HG03108 (cell line): ENCODE measurements at regions not wholly inside any gene's neighbourhood (a gene's known extent, or its start where the extent isn't known, plus 50 kb on each side); places are given as distances from the start of the nearest gene placed in this dataset.

Source experiments
- ATAC-seq: cut with Tn5 transposase; IDR thresholded peaks from one replicate; pipeline ENCODE4 v1.9.1; 2021; ENCODE audit warnings: moderate library complexity; ENCODE audit not compliant: unreplicated experiment

GRCh38 chr2:236848501-236848900 is 237.2 kb upstream of the COPS8 start:
- no peak for ATAC-seq

DNA sequence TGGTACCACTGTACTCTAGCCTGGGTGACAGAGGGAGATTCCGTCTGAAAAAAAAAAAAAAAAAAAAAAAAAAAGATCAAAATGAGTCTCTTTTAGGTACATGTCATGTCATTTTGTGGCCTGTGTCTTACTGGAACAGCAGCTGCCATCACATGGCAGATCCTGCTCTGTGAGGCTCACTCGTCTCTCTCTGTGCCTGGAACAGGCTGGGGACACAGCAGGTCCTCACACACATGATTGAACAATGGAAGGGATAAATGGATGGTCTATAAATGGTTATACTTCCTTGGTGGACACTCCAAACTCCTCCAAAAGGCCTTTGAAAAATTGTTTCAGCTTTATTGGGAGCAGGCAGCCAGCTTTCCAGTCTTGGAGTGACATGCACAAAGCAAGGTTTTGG is 236.2 kb upstream of the COPS8 start:
- no peak for ATAC-seq

DNA sequence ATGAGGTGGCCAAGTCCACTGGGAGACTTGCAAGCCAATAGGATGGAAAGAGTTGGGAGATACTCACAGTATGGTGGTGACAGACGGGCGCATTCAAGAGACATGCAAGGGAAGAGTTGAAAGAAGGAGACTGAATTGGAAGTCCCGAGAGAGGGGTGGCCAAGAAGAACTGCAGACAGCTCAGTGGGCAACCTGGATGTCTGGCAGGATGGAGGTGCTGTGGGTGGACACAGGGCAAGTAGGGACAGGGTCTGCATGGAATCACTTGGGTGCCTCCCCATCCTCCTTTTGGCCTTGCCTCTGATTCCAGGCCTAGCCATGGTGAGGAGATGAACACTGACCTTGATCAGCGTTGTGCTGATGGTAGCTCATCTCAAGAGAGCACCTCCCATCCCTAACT is 235.7 kb upstream of the COPS8 start:
- no peak for ATAC-seq

DNA sequence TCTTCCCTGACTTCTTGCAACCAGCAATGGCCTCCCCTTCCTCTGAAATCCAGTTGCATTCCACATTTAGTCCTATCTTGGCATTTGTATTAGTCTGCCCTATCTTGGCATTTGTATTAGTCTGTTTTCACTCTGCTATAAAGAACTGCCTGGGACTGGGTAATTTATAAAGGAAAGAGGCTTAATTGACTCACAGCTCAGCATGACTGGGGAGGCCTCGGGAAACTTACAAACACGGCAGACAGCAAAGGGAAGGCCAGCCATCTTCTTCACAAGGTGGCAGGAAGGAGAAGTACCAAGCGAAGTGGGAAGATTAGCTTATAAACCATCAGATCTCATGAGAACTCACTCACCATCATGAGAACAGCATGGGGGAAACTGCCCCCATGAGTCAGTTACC is 234.5 kb upstream of the COPS8 start:
- ATAC-seq = no peak

DNA sequence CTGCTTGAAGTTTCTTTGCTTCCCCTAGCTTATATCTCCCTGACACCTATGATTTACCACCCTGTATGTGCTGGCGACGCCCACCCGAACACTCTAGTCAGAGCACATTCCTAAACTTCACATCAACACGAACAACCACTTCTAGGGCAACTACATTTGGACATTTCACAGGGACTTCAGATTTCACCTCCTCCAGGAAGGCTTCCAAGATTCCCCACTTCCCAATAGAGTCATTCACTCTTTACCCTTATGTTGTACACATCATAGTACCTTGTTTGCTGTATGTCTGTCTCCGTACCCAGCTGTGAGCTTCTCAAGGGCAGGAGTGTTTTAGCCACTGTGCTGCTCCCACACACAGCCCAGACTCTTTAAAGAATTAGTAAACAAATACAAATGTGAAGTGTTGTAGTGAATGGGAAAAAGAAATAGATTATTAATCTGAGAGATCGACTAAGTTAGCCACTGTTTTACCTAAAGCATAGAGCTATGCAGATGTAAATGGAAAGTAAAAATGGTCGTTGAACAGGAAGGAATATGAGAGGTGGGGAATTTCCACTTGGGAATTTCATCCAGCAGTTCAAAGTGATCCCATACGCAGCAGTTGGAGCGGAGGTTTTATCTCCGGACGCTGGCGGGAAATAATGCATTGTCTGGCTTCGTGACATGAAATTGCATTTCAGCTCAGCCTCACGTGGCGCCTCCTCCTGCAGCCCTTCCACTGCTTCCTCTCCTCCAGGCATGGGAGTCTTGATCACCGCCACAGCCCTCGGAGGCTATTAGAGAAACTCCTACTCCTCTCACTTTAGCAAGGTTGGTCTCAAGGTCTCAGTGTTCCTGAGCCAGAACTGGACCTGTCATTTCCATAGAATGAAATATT is 233.4 kb upstream of the COPS8 start:
- no peak for ATAC-seq

- no peak for ATAC-seq
These were observed 232.7 kb upstream of the COPS8 start for GRCh38 chr2:236852977-236853374.

GRCh38 chr2:236853585-236854051 is 232.1 kb upstream of the COPS8 start:
- ATAC-seq = no peak

DNA sequence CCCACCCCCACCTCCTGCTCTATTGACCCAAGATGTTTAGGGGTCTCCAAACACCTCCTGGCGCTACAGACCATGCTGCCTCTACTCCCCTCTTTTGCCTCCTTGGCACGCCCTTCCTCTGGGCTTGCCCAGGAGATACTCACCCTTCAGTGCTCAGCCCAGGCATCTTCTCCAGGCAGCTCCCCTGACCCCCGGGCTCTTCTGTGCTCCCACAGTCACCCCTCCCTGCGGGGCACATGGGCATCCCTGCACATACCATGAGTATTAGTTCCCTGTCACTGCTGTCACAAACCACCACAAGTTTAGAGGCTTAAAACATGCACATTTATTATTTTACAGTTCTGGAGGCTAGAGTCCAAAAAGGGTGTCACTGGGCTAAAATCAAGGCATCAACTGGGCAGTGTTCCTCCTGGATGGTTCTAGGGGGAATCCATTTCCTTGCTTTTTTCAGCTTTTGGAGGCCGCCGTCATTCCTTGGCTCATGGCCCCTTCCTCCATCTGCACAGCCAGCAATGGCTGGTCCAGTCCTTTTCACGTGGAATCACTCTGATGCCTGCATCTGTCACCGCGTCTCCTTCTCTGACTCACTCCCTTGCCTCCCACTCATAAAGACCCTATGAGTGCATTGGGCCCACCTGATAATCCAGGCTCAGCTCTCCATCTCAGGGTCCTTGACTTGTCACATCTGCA is 230.4 kb upstream of the COPS8 start:
- ATAC-seq = no peak

DNA sequence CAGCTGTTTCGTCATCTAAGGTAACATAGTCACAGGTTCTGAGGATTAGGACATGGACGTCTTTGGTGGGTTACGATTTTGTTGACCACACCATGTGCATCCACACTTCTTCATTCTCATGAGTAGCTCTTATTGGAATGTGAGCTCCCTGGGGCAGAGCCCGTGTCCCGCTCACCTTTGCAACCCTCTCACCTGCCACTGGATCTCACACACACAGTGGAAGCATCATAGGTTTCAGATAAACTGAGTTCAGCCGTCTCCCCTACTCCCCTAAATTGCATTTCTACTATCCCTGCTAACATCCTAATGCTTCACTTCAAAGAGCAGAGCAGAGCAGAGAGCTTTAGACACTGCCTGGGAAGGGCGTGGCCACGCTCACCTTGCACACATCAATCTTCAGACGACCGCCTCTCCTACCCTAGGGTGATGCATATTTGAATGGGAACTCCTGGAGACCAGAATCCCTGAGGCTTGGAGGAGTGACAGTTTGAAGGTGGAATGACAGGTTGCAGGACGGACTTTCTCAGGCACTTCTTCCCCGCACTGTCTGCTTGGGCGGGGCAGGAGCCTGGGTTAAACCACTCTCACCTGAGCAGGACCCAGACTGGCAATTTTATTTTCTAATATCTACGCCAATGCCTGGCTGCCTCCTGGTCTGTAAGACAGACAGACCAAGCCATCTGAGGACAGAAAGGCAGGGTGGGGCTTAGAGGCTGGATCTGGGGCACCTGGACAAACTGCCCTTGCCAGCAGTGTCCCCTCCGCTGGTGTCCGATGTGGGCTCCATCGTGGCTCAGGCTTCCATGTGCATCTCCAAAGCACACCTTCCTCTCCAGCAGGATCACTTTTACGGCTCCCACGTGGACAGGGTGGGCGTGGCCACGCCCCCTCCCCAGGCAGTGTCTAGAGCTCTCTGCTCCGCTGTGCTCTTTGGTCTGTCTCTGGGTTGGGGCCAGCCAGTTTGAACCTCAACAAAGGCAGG is 229.5 kb upstream of the COPS8 start:
- ATAC-seq = no peak

DNA sequence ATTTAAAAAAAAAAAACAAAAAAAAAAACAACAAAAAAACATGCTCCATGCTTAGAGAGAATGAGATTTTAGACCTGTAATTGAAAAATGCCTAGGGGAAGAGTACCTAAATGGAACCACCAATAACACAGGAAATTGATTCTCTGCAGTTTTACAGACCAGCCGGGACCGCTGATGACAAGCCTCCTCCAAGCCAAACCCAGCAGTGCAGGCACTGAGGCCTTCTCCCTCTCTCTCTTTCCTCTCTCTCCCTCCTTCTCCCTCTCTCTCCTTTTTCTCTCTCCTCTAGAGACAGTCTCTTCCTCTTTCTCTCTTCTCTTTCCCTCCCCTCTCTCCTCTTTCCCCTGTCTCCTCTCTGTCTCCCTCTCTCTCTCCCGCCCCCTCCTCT is 228.8 kb upstream of the COPS8 start:
- no peak for ATAC-seq

DNA sequence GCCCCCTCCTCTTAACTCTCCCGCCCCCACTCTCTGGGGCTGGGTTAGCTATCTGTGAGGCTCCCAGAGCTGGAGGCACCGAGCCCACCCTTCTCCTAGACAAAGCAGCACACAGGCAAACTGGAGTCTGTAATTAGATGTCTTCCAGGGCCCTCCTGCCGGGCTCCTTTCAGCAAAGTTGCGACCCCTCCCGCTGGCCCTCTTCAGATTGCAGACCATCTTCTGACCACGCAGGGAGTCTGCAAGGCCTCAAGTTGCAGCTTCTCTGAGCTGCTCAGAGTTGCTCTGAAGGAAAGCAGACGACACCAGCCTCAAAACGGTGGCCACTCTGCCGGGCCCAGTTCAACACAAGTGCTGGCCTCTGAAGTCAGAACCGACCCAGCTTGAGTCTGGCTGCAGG is 228.4 kb upstream of the COPS8 start:
- no peak for ATAC-seq

DNA sequence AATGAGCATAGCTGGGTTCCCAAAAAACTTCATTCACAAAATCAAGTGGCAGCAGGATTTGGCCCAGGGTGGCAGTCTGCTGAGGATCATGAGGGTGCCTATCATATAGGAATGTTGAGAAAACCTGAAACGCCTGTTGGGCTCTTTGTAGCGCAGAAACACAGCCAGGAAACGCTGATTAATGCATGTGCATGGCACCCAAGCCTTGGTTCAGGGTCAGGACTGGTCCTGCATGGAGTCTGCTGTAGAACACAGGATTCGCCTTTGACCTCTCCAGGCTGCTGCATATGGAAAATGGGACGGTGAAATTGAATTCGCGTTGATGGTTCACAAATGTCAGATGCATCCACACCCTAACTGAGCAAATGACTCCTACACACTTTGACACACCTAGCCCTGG is 227.9 kb upstream of the COPS8 start:
- ATAC-seq = no peak

DNA sequence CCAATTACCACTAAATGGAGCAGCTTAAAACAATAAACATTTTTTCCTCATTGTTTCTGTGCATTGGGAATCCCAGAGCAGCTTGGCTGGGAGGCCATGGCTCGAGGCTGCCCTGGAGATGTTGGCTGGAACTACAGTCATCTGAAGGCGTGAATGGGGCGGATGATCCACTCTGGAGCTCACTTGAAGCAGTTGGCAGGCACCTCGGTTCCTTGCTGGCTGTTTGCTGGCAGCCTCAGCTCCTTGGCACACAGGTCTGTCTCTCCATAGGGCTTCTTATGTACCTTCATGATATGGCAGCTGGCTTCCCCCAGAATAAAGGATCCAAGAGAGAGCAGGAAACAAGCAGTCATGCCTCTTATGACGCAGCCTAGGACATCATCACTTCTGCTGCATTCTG is 227.0 kb upstream of the COPS8 start:
- no peak for ATAC-seq

DNA sequence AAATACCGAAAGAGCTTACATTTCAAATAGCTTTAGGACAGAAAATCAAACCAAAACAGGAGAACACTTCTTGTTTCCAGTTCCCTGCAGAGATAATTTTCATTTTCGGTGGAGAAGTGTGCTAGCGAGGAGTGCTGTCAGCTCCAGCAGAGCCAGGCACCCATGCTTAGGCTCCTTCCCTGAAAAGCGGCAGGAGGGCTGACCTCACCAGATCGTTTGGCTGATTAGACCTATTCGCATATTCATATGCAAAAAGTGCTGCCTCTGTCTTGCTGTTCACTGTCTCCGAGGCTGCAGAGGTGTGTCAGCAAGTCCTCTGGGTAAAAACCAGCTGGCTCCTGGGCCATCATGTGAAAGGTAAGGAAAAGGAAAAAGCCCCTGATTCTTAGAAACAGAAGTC is 225.8 kb upstream of the COPS8 start:
- ATAC-seq = no peak

- no peak for ATAC-seq
These were observed 224.4 kb upstream of the COPS8 start for GRCh38 chr2:236861196-236861875.

DNA sequence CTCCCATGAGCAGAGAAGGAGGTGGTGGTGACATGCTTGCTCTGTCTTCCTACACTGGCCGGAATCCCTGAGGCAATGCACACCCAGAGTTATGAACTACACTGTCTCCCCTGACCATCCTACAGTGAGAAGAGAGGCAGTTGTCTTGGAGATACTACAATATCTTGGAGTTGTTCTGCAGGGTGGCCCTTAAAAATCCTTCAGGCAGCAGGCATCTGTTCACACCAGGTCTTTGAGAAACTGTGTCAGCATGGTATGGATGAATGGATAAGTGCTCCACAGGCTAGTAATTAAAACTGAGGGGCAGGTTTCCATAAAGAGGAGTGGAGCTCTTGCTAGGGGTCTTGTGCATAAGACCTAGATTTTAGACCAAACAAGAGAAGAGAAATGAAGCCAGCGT is 223.7 kb upstream of the COPS8 start:
- no peak for ATAC-seq

DNA sequence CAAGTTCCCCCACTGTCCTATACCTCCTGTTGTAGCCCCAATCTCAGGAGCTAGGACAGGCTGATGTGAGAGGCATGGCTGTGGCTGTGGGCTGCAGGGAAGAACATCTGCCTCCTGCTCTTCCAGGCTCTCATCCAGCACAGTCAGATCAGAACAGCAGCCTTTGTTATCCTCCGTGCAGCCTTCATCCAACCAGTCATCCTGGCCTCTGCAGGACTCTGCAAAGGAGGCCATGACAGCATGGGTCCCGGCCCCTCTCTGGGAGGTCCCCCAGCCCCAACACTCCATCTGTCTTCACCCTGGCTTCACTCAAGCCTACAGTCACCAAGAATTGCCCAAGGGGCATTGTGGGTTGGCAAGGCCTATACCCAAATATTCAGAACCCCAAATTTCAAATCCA is 223.2 kb upstream of the COPS8 start:
- ATAC-seq = peak; percentile 4

GRCh38 chr2:236862961-236863728 is 222.5 kb upstream of the COPS8 start:
- ATAC-seq = peak; percentile 69

DNA sequence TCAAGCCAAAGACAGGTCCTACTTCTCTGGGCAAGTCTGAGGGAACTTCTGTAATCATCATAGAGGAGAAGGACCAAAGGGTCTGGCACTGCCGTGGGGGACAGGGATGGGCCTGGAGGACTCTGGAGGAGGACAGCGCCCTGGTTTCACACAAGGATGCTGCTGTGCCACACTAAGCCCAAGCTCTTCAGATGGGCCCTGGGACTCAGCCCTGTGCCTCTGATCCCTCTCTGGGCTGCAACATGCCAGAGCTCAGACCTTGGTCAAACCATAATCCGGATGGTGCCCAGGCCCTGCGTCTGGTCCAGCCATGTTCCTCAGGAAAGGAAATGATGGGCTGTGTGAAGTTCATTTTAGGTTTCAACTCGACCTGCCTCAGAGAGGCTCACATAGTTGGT is 222.0 kb upstream of the COPS8 start:
- no peak for ATAC-seq

- no peak for ATAC-seq
These were observed 220.6 kb upstream of the COPS8 start for GRCh38 chr2:236865052-236865451.
